Psoas muscle (tissue), 7 donors: ENCODE measurements at regions not wholly inside any gene's neighbourhood (a gene's known extent, or its start where the extent isn't known, plus 50 kb on each side); places are given as distances from the start of the nearest gene placed in this dataset.

Source experiments
- ATAC-seq, 4 donors: fragments of 200-7000 bp; cut with Tn5 transposase; one replicate each; pipeline ENCODE4 v1.9.1; 2020; ENCODE audit warnings: moderate library complexity in 3 of 4, mild to moderate bottlenecking in 2 of 4
- DNase-seq, 2 donors: peaks; one replicate each; pipeline ENCODE4 v3.0.0-alpha.2; 2020
- H3K27ac ChIP-seq: fragments of 200-600 bp; one replicate; pipeline ENCODE4 v1.8.0; 2022
- H3K27me3 ChIP-seq, 3 donors: fragments of 200-600 bp in 1 of 3; one replicate each; pipeline versions ENCODE4 v1.6.1 to v1.8.0; 2013 to 2022; ENCODE audit warnings: low read length in 2 of 3, mild to moderate bottlenecking in 2 of 3, moderate library complexity in 1 of 3; ENCODE audit not compliant: insufficient read depth in 3 of 3
- H3K36me3 ChIP-seq, 2 donors: fragments of 200-600 bp in 1 of 2; one replicate each; pipeline versions ENCODE4 v1.6.1 to v1.8.0; 2013 to 2022; ENCODE audit warnings: low read depth in 1 of 2, mild to moderate bottlenecking in 1 of 2, moderate library complexity in 1 of 2; ENCODE audit not compliant: insufficient read depth in 1 of 2
- H3K4me1 ChIP-seq: fragments of 200-600 bp; one replicate; pipeline ENCODE4 v1.8.0; 2022
- H3K4me3 ChIP-seq: fragments of 200-600 bp; one replicate; pipeline ENCODE4 v1.8.0; 2022; ENCODE audit warnings: mild to moderate bottlenecking
- H3K9me3 ChIP-seq: fragments of 200-600 bp; one replicate; pipeline ENCODE4 v1.8.0; 2022
- CTCF ChIP-seq: fragments of 200-600 bp; IDR thresholded peaks from one replicate; pipeline ENCODE4 v1.8.0; 2022; ENCODE audit warnings: antibody characterized with exemption
- WGBS, 3 donors: extraction: QIAGEN DNeasy Blood & Tissue Kit; methylation state at CpG; one replicate each; pipeline versions ENCODE4 v1.1.6 to v1.1.7; 2013; 5-methylcytosine and 5-hydroxymethylcytosine counted together
- intact Hi-C, 2 donors: fragments of 100-400 bp; cut with DNase I; formaldehyde crosslinking; loops; one replicate each; pipeline versions ENCODE4 v1.11.0 to v1.14.2; 2022
- donor health status: healthy with polysubstance abuse.
- donor health status: DM: no; HTN: no; CAD: no; lungs with moderate emphysema.
- donor health status: Bipolar disorder and iron deficiency.
- donor health status: healthy.
- donor health status: DM: yes; HTN: yes; CAD: no.
- donor health status: DM: no; HTN: no; CAD: no.
- donor health status: DM: yes; HTN: yes; CAD: no.

GRCh38 chr4:130479674-130480073 is 1383.7 kb downstream of the C4orf33 start:
- 64 to 91% (median 88%) methylated on average over 2 of the region's 2 CpGs for WGBS, 3 donors
- TF ChIP-seq CTCF, result no peak
- Histone ChIP-seq H3K9me3 (peaks cover 3% of the 10 kb centered on the region), H3K4me1 (no peaks in the 10 kb centered on the region), H3K36me3 (no peaks in the 10 kb centered on the region), H3K27ac (no peak overlapping the region), H3K27me3 (no peaks in the 10 kb centered on the region), H3K4me3 (no peak overlapping the region)
- DNase-seq (no peak), ATAC-seq (no peak)
- intact Hi-C loops, result no loop called here

- WGBS, 3 donors, result 83 to 91% (median 86%) methylated on average over 5 of the region's 5 CpGs
- intact Hi-C loops, result no loop called here
- Histone ChIP-seq H3K4me3 (no peak overlapping the region), H3K36me3 (no peaks in the 10 kb centered on the region), H3K27me3 (no peaks in the 10 kb centered on the region), H3K4me1 (no peaks in the 10 kb centered on the region), H3K9me3 (peaks cover 3% of the 10 kb centered on the region), H3K27ac (no peak overlapping the region)
- DNase-seq (no peak), ATAC-seq (no peak)
- TF ChIP-seq CTCF, result no peak
These were observed 1388.9 kb downstream of the C4orf33 start for GRCh38 chr4:130484826-130485225.

- no peak for TF ChIP-seq CTCF
- Histone ChIP-seq H3K27me3 (no peaks in the 10 kb centered on the region), H3K4me3 (no peak overlapping the region), H3K4me1 (no peaks in the 10 kb centered on the region), H3K9me3 (peaks cover 3% of the 10 kb centered on the region), H3K27ac (no peak overlapping the region), H3K36me3 (no peaks in the 10 kb centered on the region)
- ATAC-seq, result no peak
- 72 to 78% (median 76%) methylated on average over 3 of the region's 3 CpGs for WGBS, 3 donors
- intact Hi-C loops, result no loop called here
- no peak for DNase-seq
These were observed 1389.4 kb downstream of the C4orf33 start for GRCh38 chr4:130485371-130485770.

- H3K9me3 ChIP-seq, result no peaks in the 10 kb centered on the region
- no peaks in the 10 kb centered on the region for H3K4me1 ChIP-seq
- intact Hi-C loops, result no loop called here
- no peak for DNase-seq
- ATAC-seq, result no peak
- no peaks in the 10 kb centered on the region for H3K27me3 ChIP-seq
- H3K27ac ChIP-seq, result no peak overlapping the region
- H3K36me3 ChIP-seq, result no peaks in the 10 kb centered on the region
- no peak overlapping the region for H3K4me3 ChIP-seq
- no peak for TF ChIP-seq CTCF
These were observed 1390.2 kb downstream of the C4orf33 start for GRCh38 chr4:130486186-130486585.

GRCh38 chr4:130486841-130487240 is 1390.9 kb downstream of the C4orf33 start:
- no peak for DNase-seq
- no peak for TF ChIP-seq CTCF
- no peaks in the 10 kb centered on the region for H3K36me3 ChIP-seq
- no peak overlapping the region for H3K4me3 ChIP-seq
- H3K27me3 ChIP-seq, result no peaks in the 10 kb centered on the region
- no peak overlapping the region for H3K27ac ChIP-seq
- H3K9me3 ChIP-seq, result no peaks in the 10 kb centered on the region
- no peaks in the 10 kb centered on the region for H3K4me1 ChIP-seq
- intact Hi-C loops, result no loop called here
- no peak for ATAC-seq
